H9 (cell line): ENCODE measurements at regions not wholly inside any gene's neighbourhood (a gene's known extent, or its start where the extent isn't known, plus 50 kb on each side); places are given as distances from the start of the nearest gene placed in this dataset.

Experiments
- DNase-seq: peaks from one replicate; pipeline ENCODE4 v3.0.0-alpha.2; 2017
- H2AFZ ChIP-seq: one replicate; pipeline ENCODE4 v1.6.1; 2013; ENCODE audit warnings: mild to moderate bottlenecking, low read length, control low read depth, moderate library complexity
- H2AK5ac ChIP-seq: 2 replicates; pipeline ENCODE4 v1.6.1; 2013; ENCODE audit warnings: low read length, control low read depth, mixed read lengths; ENCODE audit not compliant: insufficient read length
- H2BK120ac ChIP-seq: one replicate; pipeline ENCODE4 v1.6.1; 2013; ENCODE audit warnings: low read depth, mild to moderate bottlenecking, low read length, control low read depth, inconsistent platforms; ENCODE audit not compliant: poor library complexity, severe bottlenecking
- H2BK12ac ChIP-seq: 2 replicates; pipeline ENCODE4 v1.6.1; 2013; ENCODE audit warnings: low read length, control low read depth, mixed read lengths, low read depth; ENCODE audit not compliant: insufficient read length
- H2BK15ac ChIP-seq: 2 replicates; pipeline ENCODE4 v1.6.1; 2013; ENCODE audit warnings: low read depth, low read length, control low read depth
- H2BK20ac ChIP-seq: one replicate; pipeline ENCODE4 v1.6.1; 2013; ENCODE audit warnings: low read depth, mild to moderate bottlenecking, low read length, control low read depth, inconsistent platforms; ENCODE audit not compliant: poor library complexity, severe bottlenecking
- H2BK5ac ChIP-seq: 2 replicates; pipeline ENCODE4 v1.6.1; 2013; ENCODE audit warnings: low read length, control low read depth, mixed read lengths; ENCODE audit not compliant: insufficient read length
- H3K14ac ChIP-seq: 2 replicates; pipeline ENCODE4 v1.6.1; 2013; ENCODE audit warnings: low read length, control low read depth; ENCODE audit not compliant: insufficient read depth
- H3K18ac ChIP-seq: 2 replicates; pipeline ENCODE4 v1.6.1; 2013; ENCODE audit warnings: low read depth, mild to moderate bottlenecking, mixed read lengths, low read length, control low read depth; ENCODE audit not compliant: insufficient read length
- H3K23ac ChIP-seq: 2 replicates; pipeline ENCODE4 v1.6.1; 2013; ENCODE audit warnings: low read length, control low read depth, mixed read lengths, low read depth; ENCODE audit not compliant: insufficient read length
- H3K23me2 ChIP-seq: 2 replicates; pipeline ENCODE4 v1.6.1; 2013; ENCODE audit warnings: low read depth, mild to moderate bottlenecking, mixed read lengths, low read length, control low read depth; ENCODE audit not compliant: insufficient read length, poor library complexity, severe bottlenecking
- H3K27ac ChIP-seq: 2 replicates; pipeline ENCODE4 v1.5.1; 2013; ENCODE audit warnings: low read length, control low read depth, mixed read lengths, low read depth; ENCODE audit not compliant: insufficient read length
- H3K27me3 ChIP-seq: 2 replicates; pipeline ENCODE4 v1.6.1; 2013; ENCODE audit warnings: low read length, control low read depth, inconsistent platforms; ENCODE audit not compliant: insufficient read depth
- H3K4ac ChIP-seq: 2 replicates; pipeline ENCODE4 v1.6.1; 2013; ENCODE audit warnings: low read depth, mild to moderate bottlenecking, control low read depth, inconsistent platforms, low read length, moderate library complexity
- H3K4me1 ChIP-seq: 2 replicates; pipeline ENCODE4 v1.6.1; 2013; ENCODE audit warnings: low read length, control low read depth, inconsistent platforms; ENCODE audit not compliant: insufficient read depth
- H3K4me2 ChIP-seq: 2 replicates; pipeline ENCODE4 v1.6.1; 2013; ENCODE audit warnings: low read length, control low read depth, mixed read lengths; ENCODE audit not compliant: insufficient read length, insufficient read depth
- H3K56ac ChIP-seq: 2 replicates; pipeline ENCODE4 v1.6.1; 2013; ENCODE audit warnings: low read depth, mild to moderate bottlenecking, mixed read lengths, low read length, control low read depth; ENCODE audit not compliant: insufficient read length
- H3K79me1 ChIP-seq: 2 replicates; pipeline ENCODE4 v1.6.1; 2013; ENCODE audit warnings: low read depth, mild to moderate bottlenecking, moderate library complexity, low read length, control low read depth, inconsistent platforms; ENCODE audit not compliant: insufficient read depth, poor library complexity, severe bottlenecking
- H3K79me2 ChIP-seq: 2 replicates; pipeline ENCODE4 v1.6.1; 2013; ENCODE audit warnings: low read length, control low read depth, inconsistent platforms; ENCODE audit not compliant: insufficient read depth
- H3K9ac ChIP-seq: 2 replicates; pipeline ENCODE4 v1.6.1; 2013; ENCODE audit warnings: low read length, control low read depth, mixed read lengths; ENCODE audit not compliant: insufficient read length; ENCODE audit errors: extremely low read depth
- H3K9me3 ChIP-seq: one replicate; pipeline ENCODE4 v1.6.1; 2013; ENCODE audit warnings: low read depth, low read length, inconsistent platforms; ENCODE audit not compliant: control insufficient read depth
- H3T11ph ChIP-seq: one replicate; pipeline ENCODE4 v1.6.1; 2013; ENCODE audit warnings: mild to moderate bottlenecking, low read length, control low read depth, inconsistent platforms
- H4K20me1 ChIP-seq: one replicate; pipeline ENCODE4 v1.6.1; 2013; ENCODE audit not compliant: control insufficient read depth, insufficient read length, insufficient read depth
- H4K5ac ChIP-seq: 2 replicates; pipeline ENCODE4 v1.6.1; 2013; ENCODE audit warnings: low read depth, mild to moderate bottlenecking, mixed read lengths, low read length, control low read depth; ENCODE audit not compliant: insufficient read length
- H4K8ac ChIP-seq: replicated peaks from 2 replicates; pipeline ENCODE4 v1.6.1; 2013; ENCODE audit warnings: low read length, control low read depth, mixed read lengths, low read depth; ENCODE audit not compliant: insufficient read length
- H4K91ac ChIP-seq: 2 replicates; pipeline ENCODE4 v1.6.1; 2013; ENCODE audit warnings: low read depth, mild to moderate bottlenecking, moderate library complexity, mixed read lengths, low read length, control low read depth; ENCODE audit not compliant: insufficient read length
- H3K27ac Mint-ChIP-seq, 3 experiments: 2 replicates in 2 of 3; 3 replicates in 1 of 3; pipeline ENCODE4 v1.8.0; 2020 to 2021; ENCODE audit warnings: mixed read lengths in 3 of 3, mild to moderate bottlenecking in 1 of 3, moderate library complexity in 1 of 3
- H3K27me3 Mint-ChIP-seq: 2 replicates; pipeline ENCODE4 v1.8.0; 2021; ENCODE audit warnings: low read depth, mild to moderate bottlenecking, moderate library complexity, mixed read lengths
- H3K36me3 Mint-ChIP-seq, 3 experiments: 2 replicates in 2 of 3; 3 replicates in 1 of 3; pipeline ENCODE4 v1.8.0; 2020 to 2021; ENCODE audit warnings: low read depth in 3 of 3, mixed read lengths in 3 of 3; ENCODE audit not compliant: insufficient read depth in 1 of 3
- H3K4me1 Mint-ChIP-seq, 2 experiments: 2 replicates each; pipeline ENCODE4 v1.8.0; 2020; ENCODE audit warnings: mixed read lengths in 2 of 2
- H3K4me3 Mint-ChIP-seq, 2 experiments: 2 replicates in 1 of 2; 3 replicates in 1 of 2; pipeline ENCODE4 v1.8.0; 2020 to 2021; ENCODE audit warnings: mild to moderate bottlenecking in 2 of 2, mixed read lengths in 2 of 2, moderate library complexity in 1 of 2
- H3K9me3 Mint-ChIP-seq, 2 experiments: 2 replicates in 1 of 2; 3 replicates in 1 of 2; pipeline ENCODE4 v1.8.0; 2020; ENCODE audit warnings: mild to moderate bottlenecking in 2 of 2, mixed read lengths in 2 of 2, moderate library complexity in 1 of 2
- TF ChIP-seq, protein P1 (sequence below): fragments of 200-600 bp; sonication (generic); conservative IDR thresholded peaks from 3 replicates; pipeline ENCODE4 v1.8.0; 2021; ENCODE audit warnings: antibody characterized with exemption, mild to moderate bottlenecking

DNA sequence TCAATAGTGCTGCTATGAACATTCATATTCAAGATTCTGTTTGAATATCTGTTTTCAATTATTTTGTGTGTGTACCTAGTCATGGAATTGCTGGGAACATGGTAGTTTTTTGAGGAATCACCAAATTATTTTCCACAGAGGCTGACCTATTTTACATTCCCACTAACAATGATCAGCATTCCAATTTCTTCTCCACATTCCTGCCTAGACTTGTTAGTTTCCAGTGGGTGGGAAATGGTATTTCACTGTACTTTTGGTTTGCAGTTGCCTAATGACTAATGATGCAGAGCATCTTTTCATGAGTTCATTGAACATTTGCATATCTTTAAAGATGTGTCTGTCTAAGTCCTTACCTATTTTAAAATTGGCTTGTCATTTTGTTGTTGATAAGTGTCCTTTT lies 1182.6 kb upstream of the B3GALT2 start:
- no peaks in the 10 kb centered on the region for H3K79me2 ChIP-seq
- H2BK20ac ChIP-seq = no peak overlapping the region
- no peak overlapping the region for H2BK15ac ChIP-seq
- DNase-seq = no peak
- TF ChIP-seq, protein P1, sequence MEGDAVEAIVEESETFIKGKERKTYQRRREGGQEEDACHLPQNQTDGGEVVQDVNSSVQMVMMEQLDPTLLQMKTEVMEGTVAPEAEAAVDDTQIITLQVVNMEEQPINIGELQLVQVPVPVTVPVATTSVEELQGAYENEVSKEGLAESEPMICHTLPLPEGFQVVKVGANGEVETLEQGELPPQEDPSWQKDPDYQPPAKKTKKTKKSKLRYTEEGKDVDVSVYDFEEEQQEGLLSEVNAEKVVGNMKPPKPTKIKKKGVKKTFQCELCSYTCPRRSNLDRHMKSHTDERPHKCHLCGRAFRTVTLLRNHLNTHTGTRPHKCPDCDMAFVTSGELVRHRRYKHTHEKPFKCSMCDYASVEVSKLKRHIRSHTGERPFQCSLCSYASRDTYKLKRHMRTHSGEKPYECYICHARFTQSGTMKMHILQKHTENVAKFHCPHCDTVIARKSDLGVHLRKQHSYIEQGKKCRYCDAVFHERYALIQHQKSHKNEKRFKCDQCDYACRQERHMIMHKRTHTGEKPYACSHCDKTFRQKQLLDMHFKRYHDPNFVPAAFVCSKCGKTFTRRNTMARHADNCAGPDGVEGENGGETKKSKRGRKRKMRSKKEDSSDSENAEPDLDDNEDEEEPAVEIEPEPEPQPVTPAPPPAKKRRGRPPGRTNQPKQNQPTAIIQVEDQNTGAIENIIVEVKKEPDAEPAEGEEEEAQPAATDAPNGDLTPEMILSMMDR = no peak
- no peaks in the 10 kb centered on the region for H4K20me1 ChIP-seq
- no peak overlapping the region for H2AFZ ChIP-seq
- H3K4me3 Mint-ChIP-seq = no peak overlapping the region
- no peak overlapping the region for H4K8ac ChIP-seq
- no peak overlapping the region for H2AK5ac ChIP-seq
- H3K27me3 ChIP-seq = no peaks in the 10 kb centered on the region
- H3K27me3 Mint-ChIP-seq = no peaks in the 10 kb centered on the region
- no peak overlapping the region for H3T11ph ChIP-seq
- H4K91ac ChIP-seq = no peak overlapping the region
- H3K79me1 ChIP-seq = no peaks in the 10 kb centered on the region
- H3K9ac ChIP-seq = no peak overlapping the region
- no peak overlapping the region for H3K4me2 ChIP-seq
- H3K9me3 Mint-ChIP-seq = no peaks in the 10 kb centered on the region
- no peak overlapping the region for H3K18ac ChIP-seq
- H3K14ac ChIP-seq = no peak overlapping the region
- no peaks in the 10 kb centered on the region for H3K23me2 ChIP-seq
- no peaks in the 10 kb centered on the region; a peak in 1 of 7 replicates for H3K36me3 Mint-ChIP-seq
- peaks cover 0 to 4% of the 10 kb centered on the region in 2 experiments; a peak in 2 of 4 replicates for H3K4me1 Mint-ChIP-seq
- H2BK12ac ChIP-seq = no peak overlapping the region
- H3K9me3 ChIP-seq = no peaks in the 10 kb centered on the region
- H2BK120ac ChIP-seq = no peak overlapping the region
- no peak overlapping the region for H2BK5ac ChIP-seq
- H3K27ac Mint-ChIP-seq = no peak overlapping the region
- no peaks in the 10 kb centered on the region for H3K4me1 ChIP-seq
- no peak overlapping the region for H3K27ac ChIP-seq
- no peak overlapping the region for H3K4ac ChIP-seq
- H4K5ac ChIP-seq = no peak overlapping the region
- no peak overlapping the region for H3K56ac ChIP-seq
- no peak overlapping the region for H3K23ac ChIP-seq
